SK-N-SH (cell line): ENCODE measurements at regions not wholly inside any gene's neighbourhood (a gene's known extent, or its start where the extent isn't known, plus 50 kb on each side); places are given as distances from the start of the nearest gene placed in this dataset.

ENCODE experiments used
- CHD2 ChIP-seq: fragments of 150-350 bp; IDR thresholded peaks from 2 replicates; pipeline ENCODE4 v1.6.1; 2018; ENCODE audit warnings: low read length; ENCODE audit not compliant: partially characterized antibody
- GABPA ChIP-seq: IDR thresholded peaks from 2 replicates; pipeline ENCODE4 v1.4.0; 2012; ENCODE audit warnings: low read depth, mild to moderate bottlenecking
- JUND ChIP-seq: IDR thresholded peaks from 2 replicates; pipeline ENCODE4 v1.4.0; 2012
- MXI1 ChIP-seq: IDR thresholded peaks from 2 replicates; pipeline ENCODE4 v1.6.1; 2012; ENCODE audit warnings: mild to moderate bottlenecking, low read depth, low read length, improper control_type of control experiment
- NFIC ChIP-seq: IDR thresholded peaks from 2 replicates; pipeline ENCODE4 v1.4.0; 2012; ENCODE audit warnings: borderline replicate concordance
- POLR2AphosphoS5 ChIP-seq: IDR thresholded peaks from 2 replicates; pipeline ENCODE4 v1.6.1; 2012; ENCODE audit warnings: low read depth, low read length
- RCOR1 ChIP-seq: fragments of 150-350 bp; IDR thresholded peaks from 2 replicates; pipeline ENCODE4 v1.6.1; 2017; ENCODE audit warnings: antibody characterized with exemption, low read length
- REST ChIP-seq: IDR thresholded peaks from 2 replicates; pipeline ENCODE4 v1.6.1; 2012; ENCODE audit warnings: mild to moderate bottlenecking, low read depth, low read length, moderate library complexity
- SIN3A ChIP-seq: IDR thresholded peaks from 2 replicates; pipeline ENCODE4 v1.6.1; 2012; ENCODE audit warnings: low read depth, mild to moderate bottlenecking, low read length, moderate library complexity, borderline replicate concordance
- TCF12 ChIP-seq: IDR thresholded peaks from 2 replicates; pipeline ENCODE4 v1.4.0; 2012
- TF ChIP-seq, protein P1 (sequence below): fragments of 200-600 bp; sonication (generic); IDR thresholded peaks from 2 replicates; pipeline ENCODE4 v1.6.1; 2017; ENCODE audit warnings: antibody characterized with exemption, mild to moderate bottlenecking, moderate library complexity
- TF ChIP-seq, protein P2 (sequence below): fragments of 150-350 bp; IDR thresholded peaks from 2 replicates; pipeline ENCODE4 v1.6.1; 2017; ENCODE audit warnings: antibody characterized with exemption, low read length, low read depth, borderline replicate concordance
- TF ChIP-seq, protein P3 (sequence below): IDR thresholded peaks from 2 replicates; pipeline ENCODE4; 2012

- TF ChIP-seq, protein P1, sequence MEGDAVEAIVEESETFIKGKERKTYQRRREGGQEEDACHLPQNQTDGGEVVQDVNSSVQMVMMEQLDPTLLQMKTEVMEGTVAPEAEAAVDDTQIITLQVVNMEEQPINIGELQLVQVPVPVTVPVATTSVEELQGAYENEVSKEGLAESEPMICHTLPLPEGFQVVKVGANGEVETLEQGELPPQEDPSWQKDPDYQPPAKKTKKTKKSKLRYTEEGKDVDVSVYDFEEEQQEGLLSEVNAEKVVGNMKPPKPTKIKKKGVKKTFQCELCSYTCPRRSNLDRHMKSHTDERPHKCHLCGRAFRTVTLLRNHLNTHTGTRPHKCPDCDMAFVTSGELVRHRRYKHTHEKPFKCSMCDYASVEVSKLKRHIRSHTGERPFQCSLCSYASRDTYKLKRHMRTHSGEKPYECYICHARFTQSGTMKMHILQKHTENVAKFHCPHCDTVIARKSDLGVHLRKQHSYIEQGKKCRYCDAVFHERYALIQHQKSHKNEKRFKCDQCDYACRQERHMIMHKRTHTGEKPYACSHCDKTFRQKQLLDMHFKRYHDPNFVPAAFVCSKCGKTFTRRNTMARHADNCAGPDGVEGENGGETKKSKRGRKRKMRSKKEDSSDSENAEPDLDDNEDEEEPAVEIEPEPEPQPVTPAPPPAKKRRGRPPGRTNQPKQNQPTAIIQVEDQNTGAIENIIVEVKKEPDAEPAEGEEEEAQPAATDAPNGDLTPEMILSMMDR = no peak
- TF ChIP-seq, protein P2, sequence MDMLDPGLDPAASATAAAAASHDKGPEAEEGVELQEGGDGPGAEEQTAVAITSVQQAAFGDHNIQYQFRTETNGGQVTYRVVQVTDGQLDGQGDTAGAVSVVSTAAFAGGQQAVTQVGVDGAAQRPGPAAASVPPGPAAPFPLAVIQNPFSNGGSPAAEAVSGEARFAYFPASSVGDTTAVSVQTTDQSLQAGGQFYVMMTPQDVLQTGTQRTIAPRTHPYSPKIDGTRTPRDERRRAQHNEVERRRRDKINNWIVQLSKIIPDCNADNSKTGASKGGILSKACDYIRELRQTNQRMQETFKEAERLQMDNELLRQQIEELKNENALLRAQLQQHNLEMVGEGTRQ = no peak
- TF ChIP-seq CHD2 (no peak), RCOR1 (no peak), TCF12 (no peak), NFIC (no peak), MXI1 (no peak), SIN3A (no peak), POLR2AphosphoS5 (no peak), GABPA (no peak), REST (no peak), JUND (no peak)
- TF ChIP-seq, protein P3, sequence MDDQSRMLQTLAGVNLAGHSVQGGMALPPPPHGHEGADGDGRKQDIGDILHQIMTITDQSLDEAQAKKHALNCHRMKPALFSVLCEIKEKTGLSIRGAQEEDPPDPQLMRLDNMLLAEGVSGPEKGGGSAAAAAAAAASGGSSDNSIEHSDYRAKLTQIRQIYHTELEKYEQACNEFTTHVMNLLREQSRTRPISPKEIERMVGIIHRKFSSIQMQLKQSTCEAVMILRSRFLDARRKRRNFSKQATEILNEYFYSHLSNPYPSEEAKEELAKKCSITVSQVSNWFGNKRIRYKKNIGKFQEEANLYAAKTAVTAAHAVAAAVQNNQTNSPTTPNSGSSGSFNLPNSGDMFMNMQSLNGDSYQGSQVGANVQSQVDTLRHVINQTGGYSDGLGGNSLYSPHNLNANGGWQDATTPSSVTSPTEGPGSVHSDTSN = no peak
These were observed 361.7 kb downstream of the GPD2 start for GRCh38 chr2:156797832-156798231.
